Calu3 (cell line): ENCODE measurements at regions not wholly inside any gene's neighbourhood (a gene's known extent, or its start where the extent isn't known, plus 50 kb on each side); places are given as distances from the start of the nearest gene placed in this dataset.

ENCODE experiments used
- BruUV-seq: library from RNA; stranded (reverse); fragments of 400-500 nt; replicated peaks from 2 replicates; lab custom pipeline; 2021; lab: Mats Ljungman, UMichigan
- CTCF ChIA-PET: fragments of 300-600 bp; sonication (Branson Sonifier 250); formaldehyde crosslinking; loops from one replicate; lab custom pipeline; 2022; ENCODE audit warnings: antibody characterized with exemption; lab: Charles Lee
- DNase-seq: peaks from one replicate; pipeline ENCODE4 v3.0.0; 2022
- H3K27ac Mint-ChIP-seq: one replicate; pipeline ENCODE4 v1.8.0; 2022; ENCODE audit warnings: mixed read lengths; ENCODE audit not compliant: unreplicated experiment
- H3K27me3 Mint-ChIP-seq: one replicate; pipeline ENCODE4 v1.8.0; 2022; ENCODE audit warnings: mixed read lengths; ENCODE audit not compliant: unreplicated experiment
- H3K36me3 Mint-ChIP-seq: one replicate; pipeline ENCODE4 v1.8.0; 2022; ENCODE audit warnings: mild to moderate bottlenecking, moderate library complexity, mixed read lengths; ENCODE audit not compliant: insufficient read depth, unreplicated experiment
- H3K4me1 Mint-ChIP-seq: one replicate; pipeline ENCODE4 v1.8.0; 2022; ENCODE audit warnings: mild to moderate bottlenecking, low read depth, mixed read lengths; ENCODE audit not compliant: unreplicated experiment
- H3K4me3 Mint-ChIP-seq: one replicate; pipeline ENCODE4 v1.8.0; 2022; ENCODE audit warnings: mild to moderate bottlenecking, low read depth, moderate library complexity, mixed read lengths; ENCODE audit not compliant: unreplicated experiment
- H3K9me3 Mint-ChIP-seq: one replicate; pipeline ENCODE4 v1.8.0; 2022; ENCODE audit warnings: low read depth, mixed read lengths; ENCODE audit not compliant: unreplicated experiment
- CTCF ChIP-seq: fragments of 200-600 bp; IDR thresholded peaks from one replicate; pipeline ENCODE4 v1.8.0; 2022; ENCODE audit warnings: antibody characterized with exemption; ENCODE audit not compliant: unreplicated experiment
- intact Hi-C: fragments of 100-400 bp; cut with micrococcal nuclease; formaldehyde crosslinking; loops from one replicate; pipeline ENCODE4 v1.10.0; 2022; ENCODE audit not compliant: unreplicated experiment

- H3K27ac Mint-ChIP-seq = no peak overlapping the region
- peaks cover 5% of the 10 kb centered on the region for H3K36me3 Mint-ChIP-seq
- peaks cover 2% of the 10 kb centered on the region for H3K9me3 Mint-ChIP-seq
- CTCF ChIA-PET = interaction anchor here (0.6 to 0.7 kb wide), 3 partner anchors 54 to 596 kb away, joined by 3 to 6 read pairs (median 5); no protein-coding TSS in a partner anchor
- BruUV-seq = no TSS peak
- intact Hi-C loops = no loop called here
- no peaks in the 10 kb centered on the region for H3K4me1 Mint-ChIP-seq
- no peaks in the 10 kb centered on the region for H3K27me3 Mint-ChIP-seq
- no peak overlapping the region for H3K4me3 Mint-ChIP-seq
- no peak for DNase-seq
- no peak for TF ChIP-seq CTCF
Measured at GRCh38 chr5:174789596-174789995, 65.2 kb downstream of the MSX2 start.

- Mint-ChIP-seq H3K27ac (no peak overlapping the region), H3K9me3 (peaks cover 2% of the 10 kb centered on the region), H3K36me3 (no peaks in the 10 kb centered on the region), H3K4me1 (no peaks in the 10 kb centered on the region), H3K4me3 (no peak overlapping the region), H3K27me3 (no peaks in the 10 kb centered on the region)
- CTCF ChIA-PET = interaction anchor here (0.6 kb wide), 1 partner anchor 656 kb away, joined by 7 read pairs; no protein-coding TSS in a partner anchor
- TF ChIP-seq CTCF = no peak
- no TSS peak for BruUV-seq
- DNase-seq = no peak
- intact Hi-C loops = no loop called here
Measured at GRCh38 chr5:174785120-174785680, 60.8 kb downstream of the MSX2 start.
